ENCODE measurements at regions not wholly inside any gene's neighbourhood (a gene's known extent, or its start where the extent isn't known, plus 50 kb on each side); places are given as distances from the start of the nearest gene placed in this dataset.

- H3K4me2 ChIP-seq: no peak overlapping the region
Measured at GRCh38 chr4:104766676-104767075, 272.0 kb upstream of the CXXC4 start.

GRCh38 chr4:104772849-104773248 lies 278.2 kb upstream of the CXXC4 start:
- no peaks in the 10 kb centered on the region for H3K27me3 ChIP-seq
- TF ChIP-seq, protein P1, sequence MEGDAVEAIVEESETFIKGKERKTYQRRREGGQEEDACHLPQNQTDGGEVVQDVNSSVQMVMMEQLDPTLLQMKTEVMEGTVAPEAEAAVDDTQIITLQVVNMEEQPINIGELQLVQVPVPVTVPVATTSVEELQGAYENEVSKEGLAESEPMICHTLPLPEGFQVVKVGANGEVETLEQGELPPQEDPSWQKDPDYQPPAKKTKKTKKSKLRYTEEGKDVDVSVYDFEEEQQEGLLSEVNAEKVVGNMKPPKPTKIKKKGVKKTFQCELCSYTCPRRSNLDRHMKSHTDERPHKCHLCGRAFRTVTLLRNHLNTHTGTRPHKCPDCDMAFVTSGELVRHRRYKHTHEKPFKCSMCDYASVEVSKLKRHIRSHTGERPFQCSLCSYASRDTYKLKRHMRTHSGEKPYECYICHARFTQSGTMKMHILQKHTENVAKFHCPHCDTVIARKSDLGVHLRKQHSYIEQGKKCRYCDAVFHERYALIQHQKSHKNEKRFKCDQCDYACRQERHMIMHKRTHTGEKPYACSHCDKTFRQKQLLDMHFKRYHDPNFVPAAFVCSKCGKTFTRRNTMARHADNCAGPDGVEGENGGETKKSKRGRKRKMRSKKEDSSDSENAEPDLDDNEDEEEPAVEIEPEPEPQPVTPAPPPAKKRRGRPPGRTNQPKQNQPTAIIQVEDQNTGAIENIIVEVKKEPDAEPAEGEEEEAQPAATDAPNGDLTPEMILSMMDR (IDR thresholded peaks at IDR 0.05; ENCODE audit: poor library complexity): no peak
- TF ChIP-seq EZH2 (IDR thresholded peaks at IDR 0.05; ENCODE audit: borderline replicate concordance) (no peak), EZH2phosphoT487 (IDR thresholded peaks at IDR 0.05; ENCODE audit: low read depth, severe bottlenecking, unreplicated experiment) (no peak)
- no peaks in the 10 kb centered on the region for H3K9me3 ChIP-seq (ENCODE audit: low read depth)
- H3K4me2 ChIP-seq: no peak overlapping the region
- H3K79me2 ChIP-seq: no peaks in the 10 kb centered on the region
- DNase-seq (ENCODE audit: low spot score): no peak
- H3K4me3 ChIP-seq: no peak overlapping the region
- no peak overlapping the region for H3K27ac ChIP-seq
- 97% methylated on average over 1 of the region's 1 CpG for WGBS (ENCODE audit: low lambda C conversion rate, missing lambda C conversion rate)
- H3K36me3 ChIP-seq (replicated peaks; ENCODE audit: insufficient read depth, low read depth): no peaks in the 10 kb centered on the region
- H3K4me1 ChIP-seq (ENCODE audit: insufficient read depth): no peaks in the 10 kb centered on the region
- H2AFZ ChIP-seq: no peak overlapping the region
- no peaks in the 10 kb centered on the region for H3K9me2 ChIP-seq (replicated peaks; ENCODE audit: insufficient read depth)
- no peaks in the 10 kb centered on the region for H4K20me1 ChIP-seq (ENCODE audit: insufficient read depth, poor library complexity, severe bottlenecking)

More at GRCh38 chr4:104766676-104767075, 272.0 kb upstream of the CXXC4 start:
- H3K36me3 ChIP-seq (replicated peaks; ENCODE audit: insufficient read depth, low read depth): no peaks in the 10 kb centered on the region
- 75% methylated on average over 1 of the region's 1 CpG for WGBS (ENCODE audit: low lambda C conversion rate, missing lambda C conversion rate)
- no peaks in the 10 kb centered on the region for H3K4me1 ChIP-seq (ENCODE audit: insufficient read depth)
- no peak overlapping the region for H3K4me3 ChIP-seq
- H3K27ac ChIP-seq: no peak overlapping the region
- no peaks in the 10 kb centered on the region for H3K9me2 ChIP-seq (replicated peaks; ENCODE audit: insufficient read depth)
- H2AFZ ChIP-seq: no peak overlapping the region
- no peaks in the 10 kb centered on the region for H4K20me1 ChIP-seq (ENCODE audit: insufficient read depth, poor library complexity, severe bottlenecking)
- H3K27me3 ChIP-seq: no peaks in the 10 kb centered on the region
- no peak for DNase-seq (ENCODE audit: low spot score)
- TF ChIP-seq, protein P1 (IDR thresholded peaks at IDR 0.05; ENCODE audit: poor library complexity): no peak
- no peak for TF ChIP-seq EZH2 (IDR thresholded peaks at IDR 0.05; ENCODE audit: borderline replicate concordance)
- no peak for TF ChIP-seq EZH2phosphoT487 (IDR thresholded peaks at IDR 0.05; ENCODE audit: low read depth, severe bottlenecking, unreplicated experiment)
- H3K9me3 ChIP-seq (ENCODE audit: low read depth): no peaks in the 10 kb centered on the region
- no peaks in the 10 kb centered on the region for H3K79me2 ChIP-seq

- no peak for TF ChIP-seq EZH2 (IDR thresholded peaks at IDR 0.05; ENCODE audit: borderline replicate concordance)
- TF ChIP-seq, protein P1 (IDR thresholded peaks at IDR 0.05; ENCODE audit: poor library complexity): no peak
- TF ChIP-seq EZH2phosphoT487 (IDR thresholded peaks at IDR 0.05; ENCODE audit: low read depth, severe bottlenecking, unreplicated experiment): no peak
- Histone ChIP-seq H4K20me1 (ENCODE audit: insufficient read depth, poor library complexity, severe bottlenecking) (no peaks in the 10 kb centered on the region), H3K4me2 (no peak overlapping the region), H3K36me3 (replicated peaks; ENCODE audit: insufficient read depth, low read depth) (no peaks in the 10 kb centered on the region), H3K27me3 (no peaks in the 10 kb centered on the region), H3K79me2 (no peaks in the 10 kb centered on the region), H3K4me3 (no peak overlapping the region), H3K27ac (no peak overlapping the region), H3K4me1 (ENCODE audit: insufficient read depth) (no peaks in the 10 kb centered on the region), H2AFZ (no peak overlapping the region), H3K9me3 (ENCODE audit: low read depth) (no peaks in the 10 kb centered on the region), H3K9me2 (replicated peaks; ENCODE audit: insufficient read depth) (no peaks in the 10 kb centered on the region)
- no peak for DNase-seq (ENCODE audit: low spot score)
- 38% methylated on average over 2 of the region's 2 CpGs for WGBS (ENCODE audit: low lambda C conversion rate, missing lambda C conversion rate)
Measured at GRCh38 chr4:104795264-104795939, 300.7 kb upstream of the CXXC4 start.
